Loucy (cell line): ENCODE measurements at regions not wholly inside any gene's neighbourhood (a gene's known extent, or its start where the extent isn't known, plus 50 kb on each side); places are given as distances from the start of the nearest gene placed in this dataset.

Experiments
- CTCF ChIP-seq: fragments of 200-600 bp; sonication (generic); conservative IDR thresholded peaks from 2 replicates; pipeline ENCODE4 v1.5.1; 2014; ENCODE audit warnings: mild to moderate bottlenecking, antibody characterized with exemption, low read length
- EZH2phosphoT487 ChIP-seq: fragments of 200-600 bp; IDR thresholded peaks from 2 replicates; pipeline ENCODE4 v1.6.1; 2018; ENCODE audit warnings: antibody characterized with exemption, mild to moderate bottlenecking, moderate library complexity, borderline replicate concordance

- TF ChIP-seq CTCF (no peak), EZH2phosphoT487 (no peak)
These were observed 78.7 kb downstream of the VCX3A start for GRCh38 chrX:6456196-6456595.
